Sciatic nerve (tissue), 2 donors: ENCODE measurements at regions not wholly inside any gene's neighbourhood (a gene's known extent, or its start where the extent isn't known, plus 50 kb on each side); places are given as distances from the start of the nearest gene placed in this dataset.

ENCODE experiments used
- ATAC-seq: fragments of 200-7000 bp; cut with Tn5 transposase; one replicate; pipeline ENCODE4 v1.9.1; 2020; ENCODE audit warnings: mild to moderate bottlenecking, moderate library complexity
- DNase-seq: peaks from one replicate; pipeline ENCODE4 v3.0.0-alpha.2; 2020; ENCODE audit warnings: low spot score
- intact Hi-C: fragments of 100-400 bp; cut with DNase I; formaldehyde crosslinking; loops from one replicate; pipeline ENCODE4 v1.14.2; 2022
- donor health status: DM: no; HTN: no; CAD: no.
- donor health status: DM: no; HTN: no; CAD: no.

- no peak for DNase-seq
- intact Hi-C loops, result no loop called here
- ATAC-seq, result no peak
Observed at GRCh38 chr6:148223424-148223842, 119.2 kb upstream of the SASH1 start.

DNA sequence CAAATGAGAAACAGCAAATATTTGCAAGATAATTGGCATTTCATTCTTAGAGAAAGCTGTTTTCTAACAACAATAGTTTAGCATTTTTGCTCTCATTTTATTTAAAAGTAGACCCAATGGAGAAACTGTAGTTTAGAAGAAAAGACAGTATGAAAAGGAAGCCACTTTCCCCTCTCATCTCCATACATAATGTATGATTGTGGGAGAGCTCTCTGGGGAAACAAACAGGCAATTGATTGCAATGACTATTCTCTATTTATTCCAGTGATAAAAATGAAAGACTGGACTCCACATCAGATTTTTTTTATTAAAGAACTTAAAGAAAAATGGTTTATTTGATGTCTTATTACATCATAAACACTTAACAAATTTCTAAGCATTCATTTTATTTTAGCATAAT, 116.8 kb upstream of the SASH1 start:
- intact Hi-C loops, result no loop called here
- DNase-seq (no peak), ATAC-seq (no peak)

- DNase-seq, result no peak
- ATAC-seq, result no peak
- intact Hi-C loops, result no loop called here
Observed at GRCh38 chr6:148226284-148226683, 116.4 kb upstream of the SASH1 start.

- intact Hi-C loops, result no loop called here
- DNase-seq (no peak), ATAC-seq (no peak)
Observed at GRCh38 chr6:148231572-148231971, 111.1 kb upstream of the SASH1 start.

GRCh38 chr6:148235446-148235845, 107.2 kb upstream of the SASH1 start:
- ATAC-seq, result no peak
- DNase-seq, result no peak
- intact Hi-C loops, result no loop called here

GRCh38 chr6:148238713-148239112, 103.9 kb upstream of the SASH1 start:
- no peak for ATAC-seq
- intact Hi-C loops, result no loop called here
- DNase-seq, result no peak

GRCh38 chr6:148239215-148239614, 103.4 kb upstream of the SASH1 start:
- no peak for DNase-seq
- ATAC-seq, result no peak
- intact Hi-C loops, result no loop called here

DNA sequence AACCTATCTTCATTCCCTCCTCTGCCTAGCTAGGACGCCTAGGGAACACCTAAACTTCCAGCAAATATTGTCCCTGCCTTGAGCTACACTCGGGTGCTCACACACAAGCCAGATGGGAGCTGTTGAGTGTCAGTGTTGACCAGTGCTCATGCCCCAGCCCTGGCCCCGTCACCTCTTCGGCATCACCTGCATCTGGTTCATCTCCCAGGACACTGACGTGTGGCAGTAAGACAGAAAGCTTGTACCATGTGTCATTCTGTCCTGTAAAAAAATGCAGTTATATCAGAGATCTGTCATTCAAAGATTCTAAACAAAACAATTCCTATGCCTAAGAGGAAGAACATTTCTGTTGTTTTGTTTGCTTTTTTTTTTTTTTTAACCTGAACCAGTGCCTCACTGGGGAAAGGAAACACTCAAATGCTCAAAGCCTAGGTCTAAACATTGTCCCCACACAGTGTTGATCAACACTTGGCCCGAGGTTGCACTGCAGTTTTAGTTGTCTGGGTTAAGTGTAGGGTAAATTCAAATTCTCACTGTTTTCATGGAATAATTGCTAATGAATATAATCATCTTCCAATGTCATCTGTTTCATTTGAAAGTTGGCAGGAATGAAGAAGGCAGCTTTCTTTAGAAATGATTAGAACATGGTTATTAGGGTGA, 102.7 kb upstream of the SASH1 start:
- no peak for DNase-seq
- intact Hi-C loops, result no loop called here
- no peak for ATAC-seq

DNA sequence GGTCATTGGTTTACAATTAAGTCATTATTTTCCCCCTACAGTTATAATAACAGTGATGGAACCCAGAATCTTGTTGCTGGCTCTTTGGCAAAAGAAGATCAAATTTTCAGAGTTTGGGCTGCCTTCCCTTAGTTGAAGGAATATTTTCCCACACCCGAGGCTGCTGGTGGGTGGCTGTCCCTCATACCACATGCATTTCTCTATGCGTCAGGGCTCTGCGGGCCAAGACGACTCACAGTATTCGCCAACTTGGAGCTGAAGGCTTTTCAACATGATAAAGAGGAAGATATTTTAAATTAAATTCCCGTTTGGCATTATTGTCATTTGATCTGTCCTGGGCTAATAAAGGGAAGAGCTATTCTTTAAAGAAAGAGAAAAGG, 102.2 kb upstream of the SASH1 start:
- DNase-seq (no peak), ATAC-seq (peak; percentile 11)
- intact Hi-C loops, result no loop called here

GRCh38 chr6:148240861-148241477, 101.7 kb upstream of the SASH1 start:
- peak; percentile 54 for ATAC-seq

GRCh38 chr6:148242180-148242579, 100.5 kb upstream of the SASH1 start:
- DNase-seq, result no peak
- intact Hi-C loops, result no loop called here
- peak; percentile 75 for ATAC-seq

More at GRCh38 chr6:148240861-148241477, 101.7 kb upstream of the SASH1 start:
- DNase-seq, result no peak
- intact Hi-C loops, result no loop called here

DNA sequence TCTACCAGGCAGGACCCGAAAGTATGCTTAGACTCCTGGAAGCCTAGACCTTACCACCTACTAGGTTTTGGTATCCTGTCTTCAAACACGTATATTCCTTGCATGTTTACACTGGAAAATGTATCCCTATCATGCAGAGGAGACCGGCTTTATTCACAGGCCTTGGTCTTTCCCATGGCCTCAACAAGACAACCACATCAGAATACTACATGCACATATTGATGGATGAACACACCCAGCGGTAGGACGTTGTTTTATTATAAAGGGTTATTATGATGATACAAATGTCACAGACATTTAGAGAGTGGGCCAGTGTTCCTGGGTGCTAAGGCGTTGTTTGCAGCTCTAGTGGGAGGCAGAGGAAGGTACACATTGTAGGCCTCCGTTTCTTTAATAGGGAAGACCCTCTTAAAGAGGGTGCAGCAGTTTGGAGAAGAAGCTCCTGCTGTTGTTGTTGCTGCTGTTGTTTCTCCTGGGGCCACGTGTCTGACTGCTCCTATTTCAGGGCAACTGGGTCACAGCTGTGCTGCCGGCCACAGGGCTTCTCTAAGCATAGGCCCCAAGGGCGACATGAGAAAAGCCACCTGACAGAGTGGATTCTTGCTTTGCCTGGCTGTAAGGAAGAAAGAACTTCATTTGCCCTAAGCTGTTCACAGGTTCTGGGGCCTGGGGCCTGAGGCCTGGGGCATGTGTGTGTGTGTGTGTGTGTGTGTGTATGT, 98.3 kb upstream of the SASH1 start:
- ATAC-seq, result peak; percentile 44
- no peak for DNase-seq
- intact Hi-C loops, result no loop called here

DNA sequence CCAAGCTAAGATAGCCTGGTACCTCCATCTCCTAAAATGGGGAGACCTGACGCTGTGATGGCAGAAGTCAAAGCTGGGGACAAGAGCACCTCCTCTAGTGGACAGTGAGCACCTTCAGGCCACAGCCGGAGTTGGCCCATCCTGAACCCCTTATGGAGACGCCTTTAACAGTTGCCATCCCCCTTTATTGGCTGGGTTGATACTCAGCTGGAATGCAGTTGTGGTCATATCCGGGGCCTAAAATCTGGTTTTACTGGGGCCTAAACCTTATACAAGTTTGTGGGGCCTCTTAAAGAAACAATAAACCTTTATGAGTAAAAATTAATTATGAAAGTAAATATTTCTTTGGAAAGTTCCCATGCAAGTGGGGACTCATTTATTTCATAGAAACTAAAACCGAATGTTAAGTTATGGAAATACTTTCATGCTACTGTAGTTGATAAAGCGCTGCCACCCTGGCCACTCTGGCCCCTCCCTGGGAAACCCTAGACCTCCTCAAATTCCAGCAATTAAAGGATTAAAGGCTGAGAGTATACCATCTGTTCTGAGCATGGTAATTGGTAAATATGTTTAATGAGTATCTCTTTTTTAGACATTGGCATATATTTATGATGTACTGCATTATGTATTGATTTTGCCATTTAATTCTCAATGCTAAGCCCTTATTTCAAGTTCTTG, 95.1 kb upstream of the SASH1 start:
- ATAC-seq (no peak), DNase-seq (no peak)
- intact Hi-C loops, result no loop called here

GRCh38 chr6:148249160-148249559, 93.5 kb upstream of the SASH1 start:
- ATAC-seq, result no peak
- DNase-seq, result no peak
- intact Hi-C loops, result no loop called here

- DNase-seq, result no peak
- intact Hi-C loops, result no loop called here
Observed at GRCh38 chr6:148249679-148250375, 92.8 kb upstream of the SASH1 start.

DNA sequence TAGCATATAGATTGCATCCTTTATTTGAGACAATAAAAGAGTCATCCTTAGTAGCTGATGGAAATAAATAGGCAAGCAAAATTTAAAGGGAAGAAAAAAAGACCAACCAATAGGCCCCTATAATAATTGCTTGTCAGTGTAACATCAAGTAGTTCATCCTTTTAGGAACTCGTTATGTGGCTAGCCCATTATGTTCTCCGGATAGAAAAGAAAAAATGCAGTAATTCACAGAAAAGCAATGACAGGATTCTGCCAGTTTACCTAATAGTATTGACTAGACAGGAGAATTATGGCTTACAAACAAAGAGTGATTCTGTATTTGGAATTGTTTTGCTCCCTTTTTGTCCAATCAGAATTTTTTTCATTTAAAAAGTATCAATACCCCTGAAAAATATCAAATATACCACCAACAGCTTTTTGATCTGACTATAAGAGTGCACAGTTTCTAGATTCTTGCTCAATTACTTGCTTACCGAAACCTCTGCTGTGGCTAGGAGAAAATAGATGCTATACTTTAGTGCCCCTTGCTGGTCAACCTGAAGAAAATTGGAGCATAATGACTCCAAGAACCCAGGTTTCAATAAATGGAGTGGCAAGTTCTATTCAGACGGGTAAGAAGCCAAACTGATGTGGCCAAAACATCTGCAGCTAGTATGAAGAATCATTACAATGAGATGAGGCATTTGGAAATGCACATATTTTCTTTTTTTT, 91.5 kb upstream of the SASH1 start:
- intact Hi-C loops, result no loop called here
- DNase-seq (no peak), ATAC-seq (peak; percentile 93)

More at GRCh38 chr6:148249679-148250375, 92.8 kb upstream of the SASH1 start:
- no peak for ATAC-seq

- no peak for ATAC-seq
Observed at GRCh38 chr6:148251891-148252290, 90.7 kb upstream of the SASH1 start.

DNA sequence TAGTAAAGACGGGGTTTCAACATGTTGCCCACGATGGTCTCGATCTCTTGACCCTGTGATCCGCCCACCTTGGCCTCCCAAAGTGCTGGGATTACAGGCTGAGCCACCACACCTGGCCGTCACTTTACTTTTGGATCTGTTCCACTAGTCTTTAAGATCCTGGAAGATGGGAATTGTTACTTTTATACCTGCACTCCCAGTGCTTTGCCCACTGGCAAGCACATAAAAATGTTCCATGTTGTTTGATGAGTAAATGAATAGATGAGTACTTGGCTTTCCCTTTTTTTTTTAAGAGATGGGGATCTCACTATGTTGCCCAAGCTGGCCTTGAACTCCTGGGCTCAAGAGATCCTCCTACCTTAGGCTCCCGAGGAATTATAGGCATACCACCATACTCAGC, 84.8 kb upstream of the SASH1 start:
- ATAC-seq (no peak), DNase-seq (no peak)
- intact Hi-C loops, result no loop called here

More at GRCh38 chr6:148251891-148252290, 90.7 kb upstream of the SASH1 start:
- intact Hi-C loops, result no loop called here
- DNase-seq, result no peak

GRCh38 chr6:148258868-148259267, 83.8 kb upstream of the SASH1 start:
- no peak for DNase-seq
- no peak for ATAC-seq
- intact Hi-C loops, result no loop called here
